ENCODE measurements at regions not wholly inside any gene's neighbourhood (a gene's known extent, or its start where the extent isn't known, plus 50 kb on each side); places are given as distances from the start of the nearest gene placed in this dataset.

- no peak for TF ChIP-seq CTCF (IDR thresholded peaks at IDR 0.05)
- DNase-seq (ENCODE audit: low spot score), result no peak
- no peak for ATAC-seq (ENCODE audit: low FRiP score)
These were observed 227.4 kb upstream of the MYT1L start for GRCh38 chr2:2558476-2558875.

GRCh38 chr2:2557475-2557874 is 226.4 kb upstream of the MYT1L start:
- no peak for TF ChIP-seq CTCF (IDR thresholded peaks at IDR 0.05)
- no peak for ATAC-seq (ENCODE audit: low FRiP score)
- no peak for DNase-seq (ENCODE audit: low spot score)

GRCh38 chr2:2550856-2551255 is 219.8 kb upstream of the MYT1L start:
- DNase-seq (ENCODE audit: low spot score), result no peak
- no peak for TF ChIP-seq CTCF (IDR thresholded peaks at IDR 0.05)
- no peak for ATAC-seq (ENCODE audit: low FRiP score)

GRCh38 chr2:2547911-2548310 is 216.8 kb upstream of the MYT1L start:
- TF ChIP-seq CTCF (IDR thresholded peaks at IDR 0.05), result no peak
- no peak for DNase-seq (ENCODE audit: low spot score)
- no peak for ATAC-seq (ENCODE audit: low FRiP score)

- DNase-seq (ENCODE audit: low spot score), result no peak
- no peak for ATAC-seq (ENCODE audit: low FRiP score)
- no peak for TF ChIP-seq CTCF (IDR thresholded peaks at IDR 0.05)
These were observed 216.4 kb upstream of the MYT1L start for GRCh38 chr2:2547451-2547850.

- TF ChIP-seq CTCF (IDR thresholded peaks at IDR 0.05), result no peak
- DNase-seq (ENCODE audit: low spot score) (no peak), ATAC-seq (ENCODE audit: low FRiP score) (no peak)
These were observed 215.0 kb upstream of the MYT1L start for GRCh38 chr2:2546046-2546445.

- ATAC-seq (ENCODE audit: low FRiP score), result no peak
These were observed 212.0 kb upstream of the MYT1L start for GRCh38 chr2:2542966-2543611.

More at GRCh38 chr2:2542966-2543611, 212.0 kb upstream of the MYT1L start:
- no peak for TF ChIP-seq CTCF (IDR thresholded peaks at IDR 0.05)
- DNase-seq (ENCODE audit: low spot score), result no peak
